Endothelial cell (in vitro differentiated cells): ENCODE measurements at regions not wholly inside any gene's neighbourhood (a gene's known extent, or its start where the extent isn't known, plus 50 kb on each side); places are given as distances from the start of the nearest gene placed in this dataset.

Source experiments
- DNase-seq: peaks from one replicate; pipeline ENCODE4 v3.0.0; 2021; ENCODE audit warnings: low spot score
- H3K27ac Mint-ChIP-seq: one replicate; pipeline ENCODE4 v1.8.0; 2021; ENCODE audit warnings: mixed read lengths, inconsistent platforms; ENCODE audit not compliant: unreplicated experiment
- H3K27me3 Mint-ChIP-seq: one replicate; pipeline ENCODE4 v1.8.0; 2021; ENCODE audit warnings: mild to moderate bottlenecking, moderate library complexity, mixed read lengths, inconsistent platforms; ENCODE audit not compliant: unreplicated experiment
- H3K36me3 Mint-ChIP-seq: one replicate; pipeline ENCODE4 v1.8.0; 2021; ENCODE audit warnings: mild to moderate bottlenecking, low read depth, mixed read lengths, inconsistent platforms; ENCODE audit not compliant: unreplicated experiment
- H3K4me1 Mint-ChIP-seq: one replicate; pipeline ENCODE4 v1.8.0; 2021; ENCODE audit warnings: mild to moderate bottlenecking, mixed read lengths, inconsistent platforms; ENCODE audit not compliant: unreplicated experiment
- H3K4me3 Mint-ChIP-seq: one replicate; pipeline ENCODE4 v1.8.0; 2021; ENCODE audit warnings: mild to moderate bottlenecking, mixed read lengths, inconsistent platforms; ENCODE audit not compliant: unreplicated experiment
- H3K9me3 Mint-ChIP-seq: one replicate; pipeline ENCODE4 v1.8.0; 2021; ENCODE audit warnings: mixed read lengths, inconsistent platforms; ENCODE audit not compliant: unreplicated experiment
- TF ChIP-seq, protein P1 (sequence below): fragments of 200-600 bp; sonication (generic); IDR thresholded peaks from one replicate; pipeline ENCODE4 v1.5.0; 2021; ENCODE audit warnings: antibody characterized with exemption; ENCODE audit not compliant: unreplicated experiment

DNA sequence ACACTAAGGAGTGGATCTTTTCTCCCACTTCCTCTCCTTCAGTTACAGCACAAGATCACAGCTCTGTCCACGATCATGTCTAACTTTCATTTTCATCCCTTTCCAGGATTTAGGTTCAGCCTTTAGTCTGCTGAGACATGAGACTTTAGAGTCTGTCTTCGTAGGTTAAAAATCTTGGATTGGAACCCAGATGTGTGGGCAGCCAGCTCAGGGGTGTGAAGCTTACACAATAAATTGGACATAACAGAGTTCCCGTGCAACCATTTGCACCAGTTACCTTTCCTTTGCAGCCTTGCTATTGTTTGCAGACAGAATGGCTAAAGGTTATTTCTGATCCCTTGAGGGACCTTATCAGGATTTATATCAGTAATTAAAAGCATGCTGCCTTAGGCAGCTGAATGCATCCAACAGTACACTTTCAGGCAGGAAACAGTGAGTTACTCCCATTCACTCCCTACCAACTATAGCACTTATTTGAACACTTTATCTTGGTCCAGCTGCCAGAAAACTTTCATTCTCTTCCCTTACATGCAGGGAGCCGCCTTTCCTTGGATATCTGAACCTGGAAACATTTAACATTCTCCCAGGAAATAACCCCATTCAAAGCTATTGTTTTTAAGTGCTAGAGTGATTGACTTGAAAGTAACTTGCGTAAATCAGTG lies 87.3 kb downstream of the TMEM100 start:
- no peaks in the 10 kb centered on the region for H3K9me3 Mint-ChIP-seq
- H3K27me3 Mint-ChIP-seq = no peaks in the 10 kb centered on the region
- TF ChIP-seq, protein P1, sequence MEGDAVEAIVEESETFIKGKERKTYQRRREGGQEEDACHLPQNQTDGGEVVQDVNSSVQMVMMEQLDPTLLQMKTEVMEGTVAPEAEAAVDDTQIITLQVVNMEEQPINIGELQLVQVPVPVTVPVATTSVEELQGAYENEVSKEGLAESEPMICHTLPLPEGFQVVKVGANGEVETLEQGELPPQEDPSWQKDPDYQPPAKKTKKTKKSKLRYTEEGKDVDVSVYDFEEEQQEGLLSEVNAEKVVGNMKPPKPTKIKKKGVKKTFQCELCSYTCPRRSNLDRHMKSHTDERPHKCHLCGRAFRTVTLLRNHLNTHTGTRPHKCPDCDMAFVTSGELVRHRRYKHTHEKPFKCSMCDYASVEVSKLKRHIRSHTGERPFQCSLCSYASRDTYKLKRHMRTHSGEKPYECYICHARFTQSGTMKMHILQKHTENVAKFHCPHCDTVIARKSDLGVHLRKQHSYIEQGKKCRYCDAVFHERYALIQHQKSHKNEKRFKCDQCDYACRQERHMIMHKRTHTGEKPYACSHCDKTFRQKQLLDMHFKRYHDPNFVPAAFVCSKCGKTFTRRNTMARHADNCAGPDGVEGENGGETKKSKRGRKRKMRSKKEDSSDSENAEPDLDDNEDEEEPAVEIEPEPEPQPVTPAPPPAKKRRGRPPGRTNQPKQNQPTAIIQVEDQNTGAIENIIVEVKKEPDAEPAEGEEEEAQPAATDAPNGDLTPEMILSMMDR = no peak
- no peak overlapping the region for H3K27ac Mint-ChIP-seq
- no peaks in the 10 kb centered on the region for H3K36me3 Mint-ChIP-seq
- no peak overlapping the region for H3K4me3 Mint-ChIP-seq
- H3K4me1 Mint-ChIP-seq = peaks cover 6% of the 10 kb centered on the region
- no peak for DNase-seq

- no peak for DNase-seq
- Mint-ChIP-seq H3K9me3 (no peaks in the 10 kb centered on the region), H3K4me3 (no peak overlapping the region), H3K4me1 (peaks cover 6% of the 10 kb centered on the region), H3K27me3 (no peaks in the 10 kb centered on the region), H3K36me3 (no peaks in the 10 kb centered on the region), H3K27ac (no peak overlapping the region)
- TF ChIP-seq, protein P1 = no peak
These were observed 88.0 kb downstream of the TMEM100 start for GRCh38 chr17:55634702-55635101.

GRCh38 chr17:55632893-55633292 lies 89.8 kb downstream of the TMEM100 start:
- Mint-ChIP-seq H3K4me3 (no peak overlapping the region), H3K36me3 (no peaks in the 10 kb centered on the region), H3K27me3 (no peaks in the 10 kb centered on the region), H3K27ac (no peak overlapping the region), H3K9me3 (no peaks in the 10 kb centered on the region), H3K4me1 (peaks cover 6% of the 10 kb centered on the region)
- TF ChIP-seq, protein P1 = no peak
- no peak for DNase-seq

GRCh38 chr17:55632236-55632635 lies 90.4 kb downstream of the TMEM100 start:
- DNase-seq = no peak
- Mint-ChIP-seq H3K9me3 (no peaks in the 10 kb centered on the region), H3K4me1 (peaks cover 6% of the 10 kb centered on the region), H3K27ac (no peak overlapping the region), H3K4me3 (no peak overlapping the region), H3K36me3 (no peaks in the 10 kb centered on the region), H3K27me3 (no peaks in the 10 kb centered on the region)
- TF ChIP-seq, protein P1 = no peak

- H3K4me3 Mint-ChIP-seq = no peak overlapping the region
- no peak for DNase-seq
- peaks cover 4% of the 10 kb centered on the region for H3K4me1 Mint-ChIP-seq
- H3K36me3 Mint-ChIP-seq = no peaks in the 10 kb centered on the region
- TF ChIP-seq, protein P1 = no peak
- no peaks in the 10 kb centered on the region for H3K27me3 Mint-ChIP-seq
- no peak overlapping the region for H3K27ac Mint-ChIP-seq
- H3K9me3 Mint-ChIP-seq = no peaks in the 10 kb centered on the region
These were observed 92.7 kb downstream of the TMEM100 start for GRCh38 chr17:55629995-55630394.
